ENCODE measurements at regions not wholly inside any gene's neighbourhood (a gene's known extent, or its start where the extent isn't known, plus 50 kb on each side); places are given as distances from the start of the nearest gene placed in this dataset.

DNA sequence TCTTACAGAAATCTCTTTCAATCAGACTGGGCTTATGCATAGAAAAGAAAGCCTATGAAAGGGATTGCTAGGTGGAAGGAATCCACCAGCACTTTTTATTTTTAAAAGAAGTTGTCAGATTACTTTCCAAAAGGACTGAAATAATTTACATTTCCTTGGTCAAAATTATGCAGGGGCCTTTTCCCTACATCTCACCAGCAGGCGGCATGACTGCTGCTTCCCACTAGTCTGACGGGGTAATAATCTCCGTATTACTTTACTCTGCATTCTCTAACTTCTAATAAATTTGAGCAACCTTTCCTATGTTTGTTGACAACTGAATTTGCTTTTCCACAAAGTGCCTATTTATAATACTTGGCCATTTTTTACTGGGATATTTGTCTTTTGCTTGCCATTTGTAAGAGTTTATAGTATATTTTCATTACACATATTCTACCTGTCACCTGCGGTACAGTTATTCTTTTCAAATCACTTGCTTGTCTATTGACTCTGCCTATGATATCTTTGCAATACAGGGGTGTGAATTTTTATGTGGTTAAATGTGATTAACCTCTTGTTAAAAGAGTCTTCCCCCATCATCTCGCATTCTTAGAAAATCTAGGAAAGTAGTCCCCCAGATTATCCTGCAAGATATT, 51.9 kb upstream of the USP47 start:
- no peak for ATAC-seq (ENCODE audit: low FRiP score)
- no peak for DNase-seq (ENCODE audit: low spot score)

DNA sequence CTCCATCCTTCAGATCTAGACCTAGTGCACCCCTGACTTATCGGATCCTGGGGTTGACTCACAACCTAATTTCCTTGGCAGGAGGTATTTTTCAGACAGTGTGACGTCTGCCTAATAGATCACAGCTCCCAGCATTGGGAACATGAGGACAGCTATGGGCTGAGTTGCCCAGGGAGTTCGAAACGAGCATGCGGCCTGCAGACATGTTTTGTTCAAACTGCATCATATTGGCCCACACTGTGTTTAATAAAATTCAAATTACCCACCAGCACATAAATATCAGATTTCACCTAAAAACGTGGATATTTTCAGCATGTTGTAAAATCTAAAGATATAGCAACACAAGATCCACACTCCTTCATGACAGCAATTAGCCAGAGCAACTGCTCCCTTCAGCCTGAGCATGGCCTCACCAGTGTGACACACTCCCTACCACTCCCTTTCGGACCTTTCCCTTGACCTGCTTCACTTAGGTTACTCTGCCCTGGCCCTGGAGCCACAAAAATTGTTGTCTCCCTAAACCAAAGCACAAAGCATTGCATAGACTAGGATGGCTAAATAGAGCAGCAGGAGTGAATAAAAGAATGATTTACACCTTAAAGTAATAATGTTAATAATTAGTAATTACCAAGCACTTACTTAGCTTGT, 53.6 kb upstream of the USP47 start:
- TF ChIP-seq, protein P1, sequence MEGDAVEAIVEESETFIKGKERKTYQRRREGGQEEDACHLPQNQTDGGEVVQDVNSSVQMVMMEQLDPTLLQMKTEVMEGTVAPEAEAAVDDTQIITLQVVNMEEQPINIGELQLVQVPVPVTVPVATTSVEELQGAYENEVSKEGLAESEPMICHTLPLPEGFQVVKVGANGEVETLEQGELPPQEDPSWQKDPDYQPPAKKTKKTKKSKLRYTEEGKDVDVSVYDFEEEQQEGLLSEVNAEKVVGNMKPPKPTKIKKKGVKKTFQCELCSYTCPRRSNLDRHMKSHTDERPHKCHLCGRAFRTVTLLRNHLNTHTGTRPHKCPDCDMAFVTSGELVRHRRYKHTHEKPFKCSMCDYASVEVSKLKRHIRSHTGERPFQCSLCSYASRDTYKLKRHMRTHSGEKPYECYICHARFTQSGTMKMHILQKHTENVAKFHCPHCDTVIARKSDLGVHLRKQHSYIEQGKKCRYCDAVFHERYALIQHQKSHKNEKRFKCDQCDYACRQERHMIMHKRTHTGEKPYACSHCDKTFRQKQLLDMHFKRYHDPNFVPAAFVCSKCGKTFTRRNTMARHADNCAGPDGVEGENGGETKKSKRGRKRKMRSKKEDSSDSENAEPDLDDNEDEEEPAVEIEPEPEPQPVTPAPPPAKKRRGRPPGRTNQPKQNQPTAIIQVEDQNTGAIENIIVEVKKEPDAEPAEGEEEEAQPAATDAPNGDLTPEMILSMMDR (IDR thresholded peaks at IDR 0.05), result no peak
- no peak for DNase-seq (ENCODE audit: low spot score)
- ATAC-seq (ENCODE audit: low FRiP score), result no peak

More for the DNA sequence above, 51.9 kb upstream of the USP47 start:
- TF ChIP-seq, protein P1 (IDR thresholded peaks at IDR 0.05), result no peak

DNA sequence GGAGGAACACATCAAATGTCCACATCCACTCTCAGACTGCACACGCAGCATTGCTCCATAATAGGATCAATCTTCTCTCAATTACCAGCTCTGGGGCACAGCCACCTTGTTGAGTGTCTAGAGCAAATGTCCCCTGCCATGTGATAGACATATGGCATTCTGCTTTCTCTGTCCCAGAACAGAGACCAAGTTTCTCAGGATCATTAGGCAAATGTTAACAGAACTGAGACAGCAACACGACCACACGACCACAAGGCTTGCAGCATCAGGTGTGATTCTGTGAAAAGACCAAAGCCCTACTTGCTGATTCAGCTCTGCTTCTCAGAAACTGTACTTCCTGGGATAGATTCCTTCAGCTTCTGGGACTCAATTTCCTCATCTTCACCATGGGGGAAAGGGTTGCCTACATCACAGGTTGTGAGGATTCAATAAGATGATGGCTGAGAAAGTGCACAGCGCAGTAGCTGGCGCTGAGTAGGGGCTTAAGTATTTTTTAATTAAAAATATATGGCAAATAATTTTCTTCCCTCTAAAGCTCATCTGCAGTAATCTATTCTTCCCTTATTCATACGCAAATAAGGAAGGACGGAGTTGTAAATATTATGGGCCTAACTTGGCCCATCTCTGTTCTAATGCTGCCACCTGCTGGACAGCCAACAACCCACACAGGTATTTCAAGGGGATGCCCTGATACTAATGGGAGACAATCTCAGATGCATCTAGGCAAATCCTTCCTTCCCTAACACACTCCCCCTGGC, 54.3 kb upstream of the USP47 start:
- ATAC-seq (ENCODE audit: low FRiP score) (peak; percentile 73), DNase-seq (ENCODE audit: low spot score) (peak; percentile 59)
- TF ChIP-seq, protein P1 (IDR thresholded peaks at IDR 0.05), result peak in 1 of 3 donors; percentile 54

DNA sequence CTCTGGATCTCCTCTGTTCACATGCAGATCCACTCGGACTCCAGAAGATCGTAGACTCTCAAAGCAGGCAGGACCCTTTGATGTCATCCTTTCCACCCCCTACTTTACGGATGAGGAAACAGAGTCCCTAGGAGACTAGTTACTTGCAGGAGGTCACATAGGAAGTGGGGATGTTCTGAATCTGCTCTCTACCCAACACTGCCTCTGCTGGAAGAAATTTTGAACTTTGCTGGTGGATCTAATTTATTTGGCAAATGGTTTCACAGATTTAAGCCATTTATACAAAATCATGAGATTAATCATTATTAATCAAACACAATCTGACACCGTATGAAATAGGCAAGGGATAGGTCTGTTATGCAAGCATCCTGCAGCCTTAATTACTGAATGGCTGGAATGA, 55.0 kb upstream of the USP47 start:
- no peak for DNase-seq (ENCODE audit: low spot score)
- TF ChIP-seq, protein P1 (IDR thresholded peaks at IDR 0.05), result no peak
- no peak for ATAC-seq (ENCODE audit: low FRiP score)

DNA sequence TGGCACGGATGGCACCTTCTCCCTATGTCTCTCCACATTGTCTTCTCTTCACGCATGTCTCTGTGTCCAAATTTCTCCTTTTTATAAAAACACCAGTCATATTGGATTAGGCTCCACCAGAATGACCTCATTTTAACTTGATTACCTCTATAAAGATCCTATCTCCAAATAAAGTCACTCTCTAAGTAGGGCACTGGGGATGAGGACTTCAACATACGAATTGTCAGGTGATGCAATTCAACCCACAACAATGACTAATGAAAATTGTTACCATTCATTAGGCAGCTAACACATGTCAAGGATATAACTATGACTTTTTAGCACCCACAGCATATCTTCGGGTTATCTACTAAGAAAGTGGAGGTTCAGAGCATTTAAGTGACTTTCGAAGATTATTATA, 55.5 kb upstream of the USP47 start:
- DNase-seq (ENCODE audit: low spot score), result no peak

DNA sequence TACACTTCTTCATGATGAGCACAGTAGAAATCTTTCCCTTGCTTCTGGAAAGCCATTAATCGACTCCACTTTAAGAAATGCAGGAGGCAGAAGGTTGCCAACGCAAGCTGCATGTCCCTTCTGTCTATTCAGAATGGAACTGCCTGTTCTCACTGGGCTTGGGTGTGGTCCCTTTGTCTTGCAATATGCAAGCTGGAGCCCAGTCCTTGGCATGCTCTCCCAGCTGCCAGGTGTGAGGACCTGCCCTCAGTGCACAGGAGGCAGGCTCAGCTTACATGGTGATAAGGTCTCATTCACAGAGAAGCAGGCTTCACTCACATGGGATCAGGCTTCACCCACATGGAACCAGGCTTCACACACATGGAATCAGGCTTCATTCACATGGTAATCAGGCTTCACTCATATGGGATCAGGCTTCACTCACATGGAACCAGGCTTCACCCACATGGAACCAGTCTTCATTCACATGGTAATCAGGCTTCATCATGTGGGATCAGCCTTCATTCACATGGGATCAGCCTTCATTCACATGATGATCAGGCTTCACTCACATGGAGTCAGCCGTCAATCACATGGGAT, 59.2 kb upstream of the USP47 start:
- no peak for DNase-seq (ENCODE audit: low spot score)
- TF ChIP-seq, protein P1 (IDR thresholded peaks at IDR 0.05), result no peak

More for the DNA sequence above, 55.5 kb upstream of the USP47 start:
- TF ChIP-seq, protein P1 (IDR thresholded peaks at IDR 0.05), result no peak
- no peak for ATAC-seq (ENCODE audit: low FRiP score)

More for the DNA sequence above, 59.2 kb upstream of the USP47 start:
- ATAC-seq (ENCODE audit: low FRiP score), result no peak
